GM18502 (cell line): ENCODE measurements at regions not wholly inside any gene's neighbourhood (a gene's known extent, or its start where the extent isn't known, plus 50 kb on each side); places are given as distances from the start of the nearest gene placed in this dataset.

Experiments used
- ATAC-seq: cut with Tn5 transposase; IDR thresholded peaks from one replicate; pipeline ENCODE4 v1.9.1; 2021; ENCODE audit warnings: mild to moderate bottlenecking; ENCODE audit not compliant: unreplicated experiment, poor library complexity

DNA sequence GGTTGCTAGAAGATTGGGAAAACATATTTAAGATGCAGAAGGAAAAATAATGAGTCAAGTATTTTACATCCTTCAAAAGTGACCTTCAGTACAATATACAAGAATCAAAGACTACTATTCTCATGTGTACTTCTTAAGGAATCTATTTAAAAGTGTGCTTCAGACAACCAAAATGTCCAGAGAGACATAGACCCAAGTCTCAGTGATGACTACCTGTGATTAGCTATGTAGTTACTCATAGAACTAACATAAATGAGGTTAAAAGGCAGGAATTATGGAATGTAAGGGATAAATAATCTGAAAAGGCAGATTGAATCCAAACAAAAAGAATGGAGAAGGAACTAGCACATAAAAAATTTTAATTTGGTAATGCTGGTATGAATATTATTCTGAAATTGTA lies 634.7 kb upstream of the FAM241A start:
- no peak for ATAC-seq

GRCh38 chr4:111512081-111512783 lies 633.0 kb upstream of the FAM241A start:
- ATAC-seq = no peak

GRCh38 chr4:111519683-111520082 lies 625.6 kb upstream of the FAM241A start:
- ATAC-seq = no peak

DNA sequence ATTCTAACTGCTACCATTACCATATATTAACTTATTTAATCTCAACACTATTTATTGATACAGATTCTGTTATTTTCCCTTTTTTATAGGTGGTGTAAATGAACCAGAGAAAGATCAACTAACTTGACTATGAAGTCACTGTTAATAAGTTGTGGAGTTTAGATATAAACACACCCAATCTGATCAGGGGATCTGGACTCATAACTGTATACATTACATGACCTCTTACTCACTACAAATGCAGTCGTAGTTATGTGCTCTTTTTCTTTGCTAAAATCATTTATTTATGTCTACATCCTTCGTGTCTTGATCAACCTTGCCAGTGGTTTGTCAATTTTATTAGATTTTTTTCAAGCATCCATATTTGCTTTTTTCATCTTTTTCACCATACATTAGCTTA lies 614.8 kb upstream of the FAM241A start:
- no peak for ATAC-seq

DNA sequence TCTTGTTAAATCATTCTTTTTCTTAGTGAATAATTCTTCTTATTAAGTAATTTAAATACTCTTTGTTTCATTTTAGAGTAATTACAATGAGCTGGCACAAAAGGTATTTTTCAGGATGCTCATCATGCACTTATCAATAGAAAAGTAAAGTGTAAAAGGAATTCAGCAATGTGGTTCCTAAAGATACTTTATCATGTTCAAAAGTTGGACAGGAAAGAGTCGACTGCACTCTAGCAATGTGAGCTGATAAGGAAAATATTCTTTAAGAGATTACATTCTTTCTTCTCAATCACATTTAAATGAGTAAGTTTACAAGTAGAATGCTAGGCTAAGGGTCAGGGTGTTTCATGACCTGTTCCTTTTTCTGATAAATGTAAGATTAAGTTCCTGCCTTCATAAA lies 609.5 kb upstream of the FAM241A start:
- no peak for ATAC-seq

GRCh38 chr4:111537165-111537564 lies 608.1 kb upstream of the FAM241A start:
- no peak for ATAC-seq

DNA sequence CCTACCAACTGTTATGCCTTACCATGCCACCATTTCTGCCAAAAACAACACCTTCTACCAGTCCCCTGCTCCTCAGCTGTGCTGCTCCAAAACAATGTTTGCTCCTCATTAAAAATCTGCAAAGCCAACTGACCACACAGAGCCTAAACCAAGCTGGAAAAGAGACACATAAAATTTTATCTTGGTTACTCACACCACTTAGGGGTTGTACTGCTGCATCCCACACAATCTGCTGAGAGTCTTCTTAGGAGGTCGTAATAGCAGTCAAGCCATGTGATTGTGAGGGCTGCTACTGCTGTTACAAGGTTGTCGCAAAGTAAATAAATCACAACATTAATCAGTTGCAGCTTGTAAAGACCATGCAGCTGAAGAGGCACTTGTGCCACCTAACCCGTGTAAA lies 607.4 kb upstream of the FAM241A start:
- ATAC-seq = no peak

GRCh38 chr4:111540671-111541070 lies 604.6 kb upstream of the FAM241A start:
- ATAC-seq = no peak

GRCh38 chr4:111542056-111542455 lies 603.2 kb upstream of the FAM241A start:
- no peak for ATAC-seq

GRCh38 chr4:111546881-111547280 lies 598.4 kb upstream of the FAM241A start:
- ATAC-seq = no peak

- ATAC-seq = no peak
These were observed 589.0 kb upstream of the FAM241A start for GRCh38 chr4:111556141-111556781.

GRCh38 chr4:111556851-111557250 lies 588.4 kb upstream of the FAM241A start:
- ATAC-seq = no peak

- ATAC-seq = no peak
These were observed 582.4 kb upstream of the FAM241A start for GRCh38 chr4:111562826-111563225.

GRCh38 chr4:111572470-111572869 lies 572.8 kb upstream of the FAM241A start:
- no peak for ATAC-seq

- ATAC-seq = no peak
These were observed 571.9 kb upstream of the FAM241A start for GRCh38 chr4:111573386-111573785.

DNA sequence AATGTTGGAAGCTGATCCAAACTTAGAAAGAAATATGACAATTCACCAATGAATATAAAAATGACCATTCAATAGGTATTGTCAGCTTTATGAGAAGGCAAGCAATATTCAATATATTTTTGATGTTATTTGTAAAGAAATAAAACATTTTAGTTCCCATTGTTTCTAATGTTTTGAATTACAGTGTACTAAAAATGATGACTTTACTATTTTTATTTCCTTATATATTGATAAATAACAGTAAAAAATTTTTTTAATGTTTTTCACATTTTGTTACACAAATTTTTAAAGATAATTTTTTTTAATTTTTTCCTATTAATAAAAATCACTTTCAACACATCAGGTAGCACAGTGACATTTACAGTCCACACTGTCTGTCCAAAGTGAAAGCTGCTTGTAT lies 565.5 kb upstream of the FAM241A start:
- no peak for ATAC-seq

GRCh38 chr4:111595456-111595855 lies 549.8 kb upstream of the FAM241A start:
- no peak for ATAC-seq

- ATAC-seq = no peak
These were observed 548.8 kb upstream of the FAM241A start for GRCh38 chr4:111596491-111596890.

- no peak for ATAC-seq
These were observed 543.6 kb upstream of the FAM241A start for GRCh38 chr4:111601671-111602070.

GRCh38 chr4:111602848-111603247 lies 542.4 kb upstream of the FAM241A start:
- no peak for ATAC-seq

- no peak for ATAC-seq
These were observed 540.1 kb upstream of the FAM241A start for GRCh38 chr4:111605111-111605510.

- ATAC-seq = no peak
These were observed 534.6 kb upstream of the FAM241A start for GRCh38 chr4:111610681-111611080.
